CD4-positive, alpha-beta T cell (primary cell): ENCODE measurements at regions not wholly inside any gene's neighbourhood (a gene's known extent, or its start where the extent isn't known, plus 50 kb on each side); places are given as distances from the start of the nearest gene placed in this dataset.

Experiments used
- ATAC-seq: fragments of 200-7000 bp; cut with Tn5 transposase; one replicate; pipeline ENCODE4 v1.10.0; 2022; ENCODE audit warnings: mild to moderate bottlenecking; ENCODE audit not compliant: poor library complexity
- CTCF ChIA-PET: fragments of 350-600 bp; sonication (Branson Sonifier 250); formaldehyde crosslinking; loops from one replicate; lab custom pipeline; 2021; ENCODE audit warnings: antibody characterized with exemption, inconsistent platforms; lab: Charles Lee
- POLR2A ChIA-PET: fragments of 350-600 bp; sonication (Branson Sonifier 250); formaldehyde crosslinking; loops from one replicate; lab custom pipeline; 2021; ENCODE audit warnings: antibody characterized with exemption, inconsistent platforms; lab: Charles Lee
- DNase-seq, 14 experiments: peaks; one replicate each; pipeline ENCODE4 v3.0.0-alpha.2; 2013 to 2020; ENCODE audit warnings: mixed read lengths in 2 of 14
- H3K27ac ChIP-seq, 2 donors: one replicate each; pipeline versions ENCODE4 v1.5.1 to v1.7.0; 2013; ENCODE audit warnings: low read length in 2 of 2, low read depth in 1 of 2, mild to moderate bottlenecking in 1 of 2
- H3K27me3 ChIP-seq, 2 experiments: 1 replicate in 1 of 2; 2 replicates in 1 of 2; pipeline versions ENCODE4 v1.6.1 to v1.7.0; 2013; ENCODE audit warnings: low read length in 2 of 2, control low read depth in 1 of 2, mild to moderate bottlenecking in 1 of 2, moderate library complexity in 1 of 2; ENCODE audit not compliant: insufficient read depth in 2 of 2, control insufficient read depth in 1 of 2
- H3K36me3 ChIP-seq: one replicate; pipeline ENCODE4 v1.6.1; 2013; ENCODE audit warnings: low read length, control low read depth; ENCODE audit not compliant: insufficient read depth
- H3K4me1 ChIP-seq: one replicate; pipeline ENCODE4 v1.6.1; 2013; ENCODE audit warnings: low read length, control low read depth; ENCODE audit not compliant: insufficient read depth
- H3K4me3 ChIP-seq: one replicate; pipeline ENCODE4 v1.5.1; 2013; ENCODE audit warnings: mild to moderate bottlenecking, low read length, moderate library complexity
- H3K9me3 ChIP-seq, 2 experiments: 1 replicate in 1 of 2; 2 replicates in 1 of 2; pipeline versions ENCODE4 v1.6.1 to v1.7.0; 2013; ENCODE audit warnings: low read length in 2 of 2, mild to moderate bottlenecking in 2 of 2, control low read depth in 1 of 2, moderate library complexity in 1 of 2; ENCODE audit not compliant: control insufficient read depth in 1 of 2, insufficient read depth in 1 of 2
- H3K27ac Mint-ChIP-seq: one replicate; pipeline ENCODE4 v1.8.0; 2020; ENCODE audit warnings: mixed read lengths
- H3K27me3 Mint-ChIP-seq: one replicate; pipeline ENCODE4 v1.8.0; 2021; ENCODE audit warnings: mixed read lengths
- H3K36me3 Mint-ChIP-seq: one replicate; pipeline ENCODE4 v1.8.0; 2021; ENCODE audit warnings: low read depth, mixed read lengths
- H3K4me1 Mint-ChIP-seq: one replicate; pipeline ENCODE4 v1.8.0; 2021; ENCODE audit warnings: low read depth, mixed read lengths
- H3K4me3 Mint-ChIP-seq: one replicate; pipeline ENCODE4 v1.8.0; 2020; ENCODE audit warnings: mild to moderate bottlenecking, mixed read lengths
- H3K9me3 Mint-ChIP-seq: one replicate; pipeline ENCODE4 v1.8.0; 2020; ENCODE audit warnings: mixed read lengths
- CTCF ChIP-seq: fragments of 200-600 bp; IDR thresholded peaks from one replicate; pipeline ENCODE4 v1.8.0; 2022; ENCODE audit warnings: antibody characterized with exemption, mild to moderate bottlenecking
- intact Hi-C, 2 experiments: fragments of 100-400 bp; cut with DNase I in 1 of 2; cut with micrococcal nuclease in 1 of 2; formaldehyde crosslinking; loops; one replicate each; pipeline versions ENCODE4 v1.15.1 to v1.9.0; 2023 to 2025; cut with DNase I, micrococcal nuclease

GRCh38 chr1:229196404-229197264 is 74.3 kb upstream of the RAB4A start:
- Mint-ChIP-seq H3K27me3 (no peaks in the 10 kb centered on the region), H3K27ac (no peak overlapping the region), H3K9me3 (no peaks in the 10 kb centered on the region), H3K36me3 (no peaks in the 10 kb centered on the region), H3K4me1 (peaks cover 29% of the 10 kb centered on the region), H3K4me3 (no peak overlapping the region)
- POLR2A ChIA-PET: no interaction called here
- DNase-seq (no peak), ATAC-seq (no peak)
- H3K36me3 ChIP-seq: no peaks in the 10 kb centered on the region
- CTCF ChIA-PET: interaction anchor here (1.7 kb wide), 1 partner anchor 13 kb away, joined by 8 read pairs; no protein-coding TSS in a partner anchor
- H3K27ac ChIP-seq: no peak overlapping the region
- no peak for TF ChIP-seq CTCF
- H3K4me1 ChIP-seq: peaks cover 15% of the 10 kb centered on the region
- H3K9me3 ChIP-seq: no peaks in the 10 kb centered on the region
- no peaks in the 10 kb centered on the region for H3K27me3 ChIP-seq
- intact Hi-C loops: no loop called here
- no peak overlapping the region for H3K4me3 ChIP-seq

- Histone ChIP-seq H3K4me3 (no peak overlapping the region), H3K36me3 (no peaks in the 10 kb centered on the region), H3K27ac (no peak overlapping the region), H3K9me3 (no peaks in the 10 kb centered on the region), H3K4me1 (peaks cover 14% of the 10 kb centered on the region), H3K27me3 (no peaks in the 10 kb centered on the region)
- Mint-ChIP-seq H3K36me3 (no peaks in the 10 kb centered on the region), H3K4me3 (no peak overlapping the region), H3K4me1 (peaks cover 29% of the 10 kb centered on the region), H3K9me3 (no peaks in the 10 kb centered on the region), H3K27ac (no peak overlapping the region), H3K27me3 (no peaks in the 10 kb centered on the region)
- peak in 2 of 14 experiments; percentile 22 to 25 for DNase-seq
- POLR2A ChIA-PET: interaction anchor here (0.5 kb wide), 1 partner anchor 15 kb away, joined by 3 read pairs; no protein-coding TSS in a partner anchor
- TF ChIP-seq CTCF: no peak
- no peak for ATAC-seq
- CTCF ChIA-PET: interaction anchor here (1.7 kb wide), 1 partner anchor 14 kb away, joined by 8 read pairs; no protein-coding TSS in a partner anchor
- intact Hi-C loops: no loop called here
Measured at GRCh38 chr1:229197265-229197585, 73.7 kb upstream of the RAB4A start.

- POLR2A ChIA-PET: no interaction called here
- H3K4me1 Mint-ChIP-seq: peaks cover 36% of the 10 kb centered on the region
- no peak for TF ChIP-seq CTCF
- H3K27ac Mint-ChIP-seq: peak overlapping the region; percentile 27
- H3K36me3 Mint-ChIP-seq: no peaks in the 10 kb centered on the region
- ATAC-seq: no peak
- peak in 3 of 14 experiments; percentile 44 to 56 (median 49) for DNase-seq
- H3K9me3 Mint-ChIP-seq: no peaks in the 10 kb centered on the region
- peak overlapping the region; percentile 45 for H3K4me3 Mint-ChIP-seq
- CTCF ChIA-PET: no interaction called here
- H3K4me3 ChIP-seq: peak overlapping the region; percentile 43
- no peaks in the 10 kb centered on the region for H3K27me3 Mint-ChIP-seq
- intact Hi-C loops: no loop called here
- no peaks in the 10 kb centered on the region for H3K27me3 ChIP-seq
- no peaks in the 10 kb centered on the region for H3K9me3 ChIP-seq
- H3K36me3 ChIP-seq: no peaks in the 10 kb centered on the region
- peaks cover 15% of the 10 kb centered on the region for H3K4me1 ChIP-seq
- H3K27ac ChIP-seq: no peak overlapping the region
Measured at GRCh38 chr1:229199261-229200243, 71.4 kb upstream of the RAB4A start.
